ENCODE measurements at regions not wholly inside any gene's neighbourhood (a gene's known extent, or its start where the extent isn't known, plus 50 kb on each side); places are given as distances from the start of the nearest gene placed in this dataset.
"Not testable (repeated sequence)": the region's sequence is repeated elsewhere in the genome, so short reads cannot be mapped to it uniquely, and the experiment has no call there.

DNA sequence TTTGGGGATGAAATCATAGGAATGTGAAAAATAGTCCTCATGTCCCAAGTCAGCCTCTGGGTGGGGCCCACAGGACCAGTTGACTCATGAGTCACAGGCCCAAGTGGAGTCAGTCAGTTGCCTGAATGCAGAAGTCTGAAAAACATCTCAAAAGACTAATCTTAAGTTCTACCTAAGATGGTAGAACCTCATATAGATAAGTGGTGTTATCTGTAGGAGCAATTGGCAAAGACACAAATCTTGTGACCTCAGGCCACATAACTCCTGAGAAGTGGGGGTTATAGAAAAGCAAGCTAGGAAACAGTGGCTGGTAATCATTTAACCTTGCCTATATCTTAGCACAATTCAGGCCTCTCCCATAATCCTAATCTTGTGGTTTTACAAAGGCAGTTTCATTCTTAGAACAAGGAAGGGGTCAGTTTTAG lies 257.1 kb upstream of the SPOPL start:
- no peak for TF ChIP-seq CTCF (IDR thresholded peaks at IDR 0.05)
- H3K27ac ChIP-seq = no peak overlapping the region
- H3K4me1 ChIP-seq = no peaks in the 10 kb centered on the region
- ATAC-seq (no peak), DNase-seq (no peak)
- H3K9me3 ChIP-seq = no peaks in the 10 kb centered on the region
- no peak overlapping the region for H3K4me3 ChIP-seq
- no peaks in the 10 kb centered on the region for H3K36me3 ChIP-seq
- intact Hi-C loops (cut with DNase I) = no loop called here
- H3K27me3 ChIP-seq = no peaks in the 10 kb centered on the region

DNA sequence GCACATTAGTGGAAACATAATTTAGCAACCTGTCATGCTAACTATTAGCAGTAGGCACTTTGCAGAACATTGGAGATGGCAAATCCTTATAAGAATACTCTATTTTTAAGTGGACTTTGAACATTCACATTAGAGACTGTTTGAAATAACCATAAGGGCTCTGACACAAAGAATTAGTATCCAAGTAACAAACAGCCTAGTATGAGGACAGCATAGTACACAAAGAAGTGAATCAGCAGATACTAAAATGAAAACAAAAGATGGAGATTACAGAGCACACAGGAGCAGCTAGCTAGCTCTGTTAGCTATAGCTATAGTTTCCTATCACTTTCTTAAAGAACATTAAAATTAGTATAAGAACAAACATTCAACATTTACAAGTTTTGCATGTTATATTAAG lies 256.3 kb upstream of the SPOPL start:
- no peaks in the 10 kb centered on the region for H3K36me3 ChIP-seq
- TF ChIP-seq CTCF (IDR thresholded peaks at IDR 0.05) = no peak
- H3K27ac ChIP-seq = no peak overlapping the region
- H3K4me3 ChIP-seq = no peak overlapping the region
- H3K4me1 ChIP-seq = no peaks in the 10 kb centered on the region
- H3K9me3 ChIP-seq = no peaks in the 10 kb centered on the region
- intact Hi-C loops (cut with DNase I) = no loop called here
- DNase-seq = no peak
- no peak for ATAC-seq
- H3K27me3 ChIP-seq = no peaks in the 10 kb centered on the region

DNA sequence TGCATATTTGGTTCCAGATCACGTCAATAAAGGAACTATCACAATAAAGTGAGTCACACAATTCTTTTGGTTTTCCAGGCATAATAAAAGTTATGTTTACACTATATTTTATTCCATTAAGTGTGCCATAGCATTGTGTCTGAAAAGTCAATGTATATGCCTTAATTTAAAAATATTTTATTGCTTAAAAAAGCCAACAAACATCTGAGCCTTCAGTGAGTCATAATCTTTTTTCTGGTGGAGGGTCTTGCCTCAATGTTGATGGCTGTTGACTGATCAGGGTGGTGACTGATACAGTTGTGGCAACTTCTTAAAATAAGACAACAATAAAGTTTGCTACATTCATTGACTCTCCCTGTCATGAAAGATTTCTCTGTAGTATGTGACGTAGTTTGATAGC lies 254.3 kb upstream of the SPOPL start:
- no peak for TF ChIP-seq CTCF (IDR thresholded peaks at IDR 0.05)
- no peak overlapping the region for H3K27ac ChIP-seq
- no peak for ATAC-seq
- H3K4me1 ChIP-seq = no peaks in the 10 kb centered on the region
- DNase-seq = no peak
- intact Hi-C loops (cut with DNase I) = no loop called here
- H3K4me3 ChIP-seq = no peak overlapping the region
- no peaks in the 10 kb centered on the region for H3K9me3 ChIP-seq
- H3K27me3 ChIP-seq = no peaks in the 10 kb centered on the region
- H3K36me3 ChIP-seq = no peaks in the 10 kb centered on the region

- Histone ChIP-seq H3K4me3 (no peak overlapping the region), H3K27ac (no peak overlapping the region), H3K4me1 (no peaks in the 10 kb centered on the region), H3K27me3 (no peaks in the 10 kb centered on the region), H3K36me3 (no peaks in the 10 kb centered on the region), H3K9me3 (no peaks in the 10 kb centered on the region)
- no peak for TF ChIP-seq CTCF (IDR thresholded peaks at IDR 0.05)
- DNase-seq (no peak), ATAC-seq (no peak)
- intact Hi-C loops (cut with DNase I) = no loop called here
These were observed 252.4 kb upstream of the SPOPL start for GRCh38 chr2:138249207-138249606.

DNA sequence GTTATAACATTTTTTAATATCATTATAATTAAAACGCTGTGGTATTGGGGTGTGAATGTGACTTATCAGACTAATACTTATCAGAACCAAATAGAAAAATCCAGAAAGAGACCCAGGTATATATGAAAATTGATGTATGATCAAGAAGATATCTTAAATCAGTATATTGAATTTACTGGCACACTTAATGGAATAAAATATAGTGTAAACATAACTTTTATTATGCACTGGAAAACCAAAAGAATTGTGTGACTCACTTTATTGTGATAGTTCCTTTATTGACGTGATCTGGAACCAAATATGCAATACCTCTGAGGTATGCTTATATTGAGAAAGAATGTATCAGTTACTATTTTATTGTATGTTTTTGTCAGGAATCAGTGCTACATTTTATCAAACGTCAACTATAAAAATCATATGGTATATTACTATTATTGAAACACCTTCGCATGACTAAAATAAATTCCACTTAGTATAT lies 250.7 kb upstream of the SPOPL start:
- ATAC-seq; H3K27me3 ChIP-seq; intact Hi-C loops (cut with DNase I); H3K27ac ChIP-seq; DNase-seq; H3K9me3 ChIP-seq; H3K4me1 ChIP-seq; H3K4me3 ChIP-seq; H3K36me3 ChIP-seq: not testable (repeated sequence)

DNA sequence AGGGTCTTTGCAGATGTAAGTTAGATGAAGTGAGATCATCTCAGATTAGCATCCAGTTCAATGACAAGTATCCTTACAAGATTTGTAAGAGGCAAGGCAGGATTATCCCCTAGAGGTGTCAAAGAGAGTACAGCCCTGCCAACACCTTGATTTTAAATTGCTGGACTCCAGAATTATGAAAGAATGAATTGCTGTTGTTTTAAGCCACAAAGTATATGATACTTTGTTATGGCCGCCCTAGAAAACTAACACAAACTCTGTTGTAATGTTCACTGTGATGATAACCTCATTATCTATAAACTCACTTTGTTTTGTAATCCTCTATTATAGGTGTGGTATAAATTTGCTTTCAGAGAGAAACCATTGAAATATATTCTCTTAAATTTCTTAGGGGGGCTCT lies 249.0 kb upstream of the SPOPL start:
- no peak for DNase-seq
- Histone ChIP-seq H3K9me3 (no peaks in the 10 kb centered on the region), H3K4me3 (no peak overlapping the region), H3K27ac (no peak overlapping the region), H3K27me3 (no peaks in the 10 kb centered on the region), H3K36me3 (no peaks in the 10 kb centered on the region), H3K4me1 (no peaks in the 10 kb centered on the region)
- ATAC-seq = no peak
- TF ChIP-seq CTCF (IDR thresholded peaks at IDR 0.05) = no peak
- intact Hi-C loops (cut with DNase I) = no loop called here
